Peyer's patch (tissue), 4 donors: ENCODE measurements at regions not wholly inside any gene's neighbourhood (a gene's known extent, or its start where the extent isn't known, plus 50 kb on each side); places are given as distances from the start of the nearest gene placed in this dataset.

Experiments used
- POLR2A ChIP-seq, 2 donors: fragments of 450-650 bp; IDR thresholded peaks; one replicate each; pipeline ENCODE4 v1.5.1; 2017; ENCODE audit warnings: antibody characterized with exemption in 2 of 2, mild to moderate bottlenecking in 2 of 2, moderate library complexity in 2 of 2
- TF ChIP-seq, protein P1 (sequence below), 6 experiments: fragments of 450-650 bp in 4 of 6; fragments of 200-600 bp in 2 of 6; sonication (generic) in 1 of 6; IDR thresholded peaks; one replicate each; pipeline ENCODE4 v1.5.1; 2017 to 2019; ENCODE audit warnings: antibody characterized with exemption in 6 of 6, mild to moderate bottlenecking in 3 of 6, moderate library complexity in 1 of 6

DNA sequence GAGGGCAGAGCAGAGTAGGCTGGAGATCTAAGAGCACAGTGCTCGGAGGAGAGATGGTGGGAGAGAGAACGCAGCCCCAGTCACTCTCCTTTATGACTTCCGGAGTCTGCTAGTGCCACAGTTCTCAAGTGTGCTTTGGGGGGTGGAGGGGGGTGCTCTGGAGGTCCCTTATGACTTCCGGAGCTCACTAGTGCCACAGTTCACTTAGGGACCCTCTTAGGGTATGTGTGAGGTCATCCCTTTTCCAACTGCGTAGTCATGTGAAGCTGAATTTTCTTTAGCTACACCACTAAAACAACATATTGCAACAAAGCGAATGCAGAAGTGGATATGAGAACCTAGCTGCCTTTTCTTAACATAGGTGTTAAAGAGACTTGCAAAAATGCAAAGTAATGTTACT, 153.7 kb upstream of the KCTD1 start:
- TF ChIP-seq, protein P1, sequence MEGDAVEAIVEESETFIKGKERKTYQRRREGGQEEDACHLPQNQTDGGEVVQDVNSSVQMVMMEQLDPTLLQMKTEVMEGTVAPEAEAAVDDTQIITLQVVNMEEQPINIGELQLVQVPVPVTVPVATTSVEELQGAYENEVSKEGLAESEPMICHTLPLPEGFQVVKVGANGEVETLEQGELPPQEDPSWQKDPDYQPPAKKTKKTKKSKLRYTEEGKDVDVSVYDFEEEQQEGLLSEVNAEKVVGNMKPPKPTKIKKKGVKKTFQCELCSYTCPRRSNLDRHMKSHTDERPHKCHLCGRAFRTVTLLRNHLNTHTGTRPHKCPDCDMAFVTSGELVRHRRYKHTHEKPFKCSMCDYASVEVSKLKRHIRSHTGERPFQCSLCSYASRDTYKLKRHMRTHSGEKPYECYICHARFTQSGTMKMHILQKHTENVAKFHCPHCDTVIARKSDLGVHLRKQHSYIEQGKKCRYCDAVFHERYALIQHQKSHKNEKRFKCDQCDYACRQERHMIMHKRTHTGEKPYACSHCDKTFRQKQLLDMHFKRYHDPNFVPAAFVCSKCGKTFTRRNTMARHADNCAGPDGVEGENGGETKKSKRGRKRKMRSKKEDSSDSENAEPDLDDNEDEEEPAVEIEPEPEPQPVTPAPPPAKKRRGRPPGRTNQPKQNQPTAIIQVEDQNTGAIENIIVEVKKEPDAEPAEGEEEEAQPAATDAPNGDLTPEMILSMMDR (IDR thresholded peaks at IDR 0.05) = no peak
- TF ChIP-seq POLR2A (IDR thresholded peaks at IDR 0.05) = no peak
